Panc1 (cell line): ENCODE measurements at regions not wholly inside any gene's neighbourhood (a gene's known extent, or its start where the extent isn't known, plus 50 kb on each side); places are given as distances from the start of the nearest gene placed in this dataset.

Experiments used
- POLR2AphosphoS5 ChIP-seq: IDR thresholded peaks from 2 replicates; pipeline ENCODE4 v1.6.1; 2012; ENCODE audit warnings: mild to moderate bottlenecking, low read depth, low read length, moderate library complexity
- SIN3A ChIP-seq: IDR thresholded peaks from 2 replicates; pipeline ENCODE4 v1.6.1; 2012; ENCODE audit warnings: low read depth, mild to moderate bottlenecking, low read length, moderate library complexity, borderline replicate concordance; ENCODE audit not compliant: insufficient read depth
- TCF7L2 ChIP-seq: IDR thresholded peaks from 2 replicates; pipeline ENCODE4 v1.6.1; 2011; ENCODE audit warnings: mild to moderate bottlenecking, low read depth, low read length, inconsistent platforms
- TF ChIP-seq, protein P1 (sequence below): fragments of 450-650 bp; IDR thresholded peaks from 2 replicates; pipeline ENCODE4 v1.5.1; 2017; ENCODE audit warnings: mild to moderate bottlenecking
- TF ChIP-seq, protein P2 (sequence below), 2 experiments: IDR thresholded peaks; 2 replicates each; pipeline ENCODE4 v1.6.1; 2011 to 2012; ENCODE audit warnings: low read depth in 2 of 2, control low read depth in 1 of 2, low read length in 1 of 2, mild to moderate bottlenecking in 1 of 2, moderate library complexity in 1 of 2; ENCODE audit not compliant: insufficient read depth in 1 of 2

DNA sequence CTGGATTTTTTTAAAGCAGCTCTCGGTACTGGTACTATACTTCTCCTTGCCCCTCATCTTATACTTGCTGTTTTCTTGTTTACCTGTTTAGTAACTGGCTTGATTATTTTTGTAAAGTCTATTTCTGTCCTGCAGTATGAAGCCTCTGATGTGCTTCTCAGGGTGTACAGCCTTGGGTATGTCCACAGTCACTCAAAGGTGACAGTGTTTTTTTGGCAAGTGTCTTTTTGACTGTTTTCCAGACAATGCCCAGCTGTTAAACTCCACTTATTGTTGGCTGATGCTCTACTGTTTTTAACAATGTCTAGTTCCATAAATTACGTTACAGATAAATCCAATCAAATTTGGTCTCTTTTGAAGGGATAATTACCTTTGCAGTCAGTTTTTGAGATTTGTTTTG is 475.2 kb downstream of the JRKL start:
- TF ChIP-seq, protein P1, sequence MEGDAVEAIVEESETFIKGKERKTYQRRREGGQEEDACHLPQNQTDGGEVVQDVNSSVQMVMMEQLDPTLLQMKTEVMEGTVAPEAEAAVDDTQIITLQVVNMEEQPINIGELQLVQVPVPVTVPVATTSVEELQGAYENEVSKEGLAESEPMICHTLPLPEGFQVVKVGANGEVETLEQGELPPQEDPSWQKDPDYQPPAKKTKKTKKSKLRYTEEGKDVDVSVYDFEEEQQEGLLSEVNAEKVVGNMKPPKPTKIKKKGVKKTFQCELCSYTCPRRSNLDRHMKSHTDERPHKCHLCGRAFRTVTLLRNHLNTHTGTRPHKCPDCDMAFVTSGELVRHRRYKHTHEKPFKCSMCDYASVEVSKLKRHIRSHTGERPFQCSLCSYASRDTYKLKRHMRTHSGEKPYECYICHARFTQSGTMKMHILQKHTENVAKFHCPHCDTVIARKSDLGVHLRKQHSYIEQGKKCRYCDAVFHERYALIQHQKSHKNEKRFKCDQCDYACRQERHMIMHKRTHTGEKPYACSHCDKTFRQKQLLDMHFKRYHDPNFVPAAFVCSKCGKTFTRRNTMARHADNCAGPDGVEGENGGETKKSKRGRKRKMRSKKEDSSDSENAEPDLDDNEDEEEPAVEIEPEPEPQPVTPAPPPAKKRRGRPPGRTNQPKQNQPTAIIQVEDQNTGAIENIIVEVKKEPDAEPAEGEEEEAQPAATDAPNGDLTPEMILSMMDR, result no peak
- TF ChIP-seq POLR2AphosphoS5, result no peak
- TF ChIP-seq, protein P2, sequence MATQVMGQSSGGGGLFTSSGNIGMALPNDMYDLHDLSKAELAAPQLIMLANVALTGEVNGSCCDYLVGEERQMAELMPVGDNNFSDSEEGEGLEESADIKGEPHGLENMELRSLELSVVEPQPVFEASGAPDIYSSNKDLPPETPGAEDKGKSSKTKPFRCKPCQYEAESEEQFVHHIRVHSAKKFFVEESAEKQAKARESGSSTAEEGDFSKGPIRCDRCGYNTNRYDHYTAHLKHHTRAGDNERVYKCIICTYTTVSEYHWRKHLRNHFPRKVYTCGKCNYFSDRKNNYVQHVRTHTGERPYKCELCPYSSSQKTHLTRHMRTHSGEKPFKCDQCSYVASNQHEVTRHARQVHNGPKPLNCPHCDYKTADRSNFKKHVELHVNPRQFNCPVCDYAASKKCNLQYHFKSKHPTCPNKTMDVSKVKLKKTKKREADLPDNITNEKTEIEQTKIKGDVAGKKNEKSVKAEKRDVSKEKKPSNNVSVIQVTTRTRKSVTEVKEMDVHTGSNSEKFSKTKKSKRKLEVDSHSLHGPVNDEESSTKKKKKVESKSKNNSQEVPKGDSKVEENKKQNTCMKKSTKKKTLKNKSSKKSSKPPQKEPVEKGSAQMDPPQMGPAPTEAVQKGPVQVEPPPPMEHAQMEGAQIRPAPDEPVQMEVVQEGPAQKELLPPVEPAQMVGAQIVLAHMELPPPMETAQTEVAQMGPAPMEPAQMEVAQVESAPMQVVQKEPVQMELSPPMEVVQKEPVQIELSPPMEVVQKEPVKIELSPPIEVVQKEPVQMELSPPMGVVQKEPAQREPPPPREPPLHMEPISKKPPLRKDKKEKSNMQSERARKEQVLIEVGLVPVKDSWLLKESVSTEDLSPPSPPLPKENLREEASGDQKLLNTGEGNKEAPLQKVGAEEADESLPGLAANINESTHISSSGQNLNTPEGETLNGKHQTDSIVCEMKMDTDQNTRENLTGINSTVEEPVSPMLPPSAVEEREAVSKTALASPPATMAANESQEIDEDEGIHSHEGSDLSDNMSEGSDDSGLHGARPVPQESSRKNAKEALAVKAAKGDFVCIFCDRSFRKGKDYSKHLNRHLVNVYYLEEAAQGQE (IDR thresholded peaks at IDR 0.05; ENCODE audit: insufficient read depth in 1 of 2, low read depth in 2 of 2, low read length in 1 of 2), result no peak
- TF ChIP-seq SIN3A, result no peak
- TF ChIP-seq TCF7L2, result no peak
